ENCODE measurements at regions not wholly inside any gene's neighbourhood (a gene's known extent, or its start where the extent isn't known, plus 50 kb on each side); places are given as distances from the start of the nearest gene placed in this dataset.

DNA sequence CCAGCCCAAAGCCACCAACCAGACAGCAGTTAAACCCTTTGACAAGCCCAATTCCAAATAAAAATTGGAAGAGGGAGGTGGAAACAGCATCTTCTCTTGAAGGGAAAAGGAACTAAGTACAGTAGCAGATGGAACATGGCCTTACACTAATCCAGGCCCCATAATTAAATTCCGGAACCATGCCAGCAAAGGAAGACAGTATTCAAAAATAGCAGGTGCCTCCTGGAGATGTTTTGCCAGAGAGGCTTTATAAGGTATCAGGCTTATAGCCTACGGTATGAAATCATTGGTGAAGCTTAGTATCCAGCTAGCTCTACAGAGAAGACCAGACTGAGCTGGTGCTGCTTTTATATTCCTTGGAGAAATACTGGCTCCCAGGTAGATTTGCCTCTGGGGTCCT lies 344.1 kb upstream of the API5 start:
- H3K18ac ChIP-seq (ENCODE audit: low read depth in 1 of 2, low read length in 2 of 2): no peak overlapping the region
- H3K36me3 ChIP-seq (ENCODE audit: control insufficient read depth in 1 of 2, insufficient read depth in 2 of 2, low read depth in 1 of 2, low read length in 2 of 2): no peaks in the 10 kb centered on the region
- no peaks in the 10 kb centered on the region for H3K79me1 ChIP-seq (replicated peaks; ENCODE audit: low read length, poor library complexity, severe bottlenecking)
- H3K4me1 ChIP-seq (ENCODE audit: control insufficient read depth, insufficient read depth, low read depth, low read length): no peaks in the 10 kb centered on the region
- H4K91ac ChIP-seq (ENCODE audit: low read length): no peak overlapping the region
- H2AK5ac ChIP-seq (ENCODE audit: low read length, severe bottlenecking): no peak overlapping the region
- no peak overlapping the region for H3K4ac ChIP-seq (ENCODE audit: low read depth in 1 of 2, low read length in 2 of 2)
- H3K4me2 ChIP-seq (ENCODE audit: low read length, poor library complexity, severe bottlenecking): no peak overlapping the region
- H2BK15ac ChIP-seq (ENCODE audit: low read depth, poor library complexity, severe bottlenecking): no peak overlapping the region
- H4K8ac ChIP-seq (ENCODE audit: low read length): no peak overlapping the region
- H2AFZ ChIP-seq (ENCODE audit: low read depth, low read length): no peak overlapping the region
- no peak overlapping the region for H2BK120ac ChIP-seq (ENCODE audit: low read depth, low read length)
- 74% methylated on average over 2 of the region's 2 CpGs for WGBS
- H3K27ac ChIP-seq (ENCODE audit: low read length, poor library complexity, severe bottlenecking): no peak overlapping the region
- no peaks in the 10 kb centered on the region for H3K9me3 ChIP-seq (ENCODE audit: control insufficient read depth, low read length)
- H2BK12ac ChIP-seq (ENCODE audit: low read length in 2 of 2): no peak overlapping the region
- no peak for DNase-seq
- no peak overlapping the region for H3K9ac ChIP-seq (ENCODE audit: low read length)
- no peak overlapping the region for H3K14ac ChIP-seq (ENCODE audit: low read length in 2 of 2)
- no peak overlapping the region for H3K23ac ChIP-seq (ENCODE audit: low read length in 2 of 2)
- no peak overlapping the region for H3K4me3 ChIP-seq (ENCODE audit: insufficient read depth in 1 of 2, low read depth in 1 of 2, low read length in 2 of 2)
- H3K27me3 ChIP-seq (ENCODE audit: control insufficient read depth in 1 of 2, insufficient read depth in 1 of 2, low read length in 2 of 2): no peaks in the 10 kb centered on the region
- no peak overlapping the region for H2BK5ac ChIP-seq (ENCODE audit: low read depth, low read length, poor library complexity, severe bottlenecking)

DNA sequence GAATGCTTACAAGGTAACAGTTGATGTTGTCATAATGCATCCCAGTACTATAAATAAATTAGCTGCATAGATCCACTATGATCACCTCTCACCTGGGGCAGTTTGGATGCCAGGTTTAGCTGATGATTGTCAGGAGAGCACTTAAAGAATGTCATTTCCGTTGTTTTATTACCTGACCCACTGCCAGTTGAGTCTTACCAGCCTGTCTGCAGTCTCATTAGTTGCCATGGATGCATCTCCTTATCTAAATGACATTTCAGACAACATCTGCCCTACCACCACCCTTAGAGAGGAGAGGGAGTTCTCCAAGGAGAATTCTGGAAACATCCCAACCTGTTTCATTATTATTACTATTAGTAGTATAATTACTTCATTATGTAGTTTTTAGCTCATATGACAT lies 339.1 kb upstream of the API5 start:
- Histone ChIP-seq H3K9me3 (ENCODE audit: control insufficient read depth, low read length) (no peaks in the 10 kb centered on the region), H3K27me3 (ENCODE audit: control insufficient read depth in 1 of 2, insufficient read depth in 1 of 2, low read length in 2 of 2) (no peaks in the 10 kb centered on the region), H3K4ac (ENCODE audit: low read depth in 1 of 2, low read length in 2 of 2) (no peak overlapping the region), H2BK120ac (ENCODE audit: low read depth, low read length) (no peak overlapping the region), H3K79me1 (replicated peaks; ENCODE audit: low read length, poor library complexity, severe bottlenecking) (no peaks in the 10 kb centered on the region), H3K23ac (ENCODE audit: low read length in 2 of 2) (no peak overlapping the region), H2BK15ac (ENCODE audit: low read depth, poor library complexity, severe bottlenecking) (no peak overlapping the region), H2BK5ac (ENCODE audit: low read depth, low read length, poor library complexity, severe bottlenecking) (no peak overlapping the region), H3K4me2 (ENCODE audit: low read length, poor library complexity, severe bottlenecking) (no peak overlapping the region), H3K9ac (ENCODE audit: low read length) (no peak overlapping the region), H3K4me3 (ENCODE audit: insufficient read depth in 1 of 2, low read depth in 1 of 2, low read length in 2 of 2) (no peak overlapping the region), H3K4me1 (ENCODE audit: control insufficient read depth, insufficient read depth, low read depth, low read length) (no peaks in the 10 kb centered on the region), H3K27ac (ENCODE audit: low read length, poor library complexity, severe bottlenecking) (no peak overlapping the region), H3K18ac (ENCODE audit: low read depth in 1 of 2, low read length in 2 of 2) (no peak overlapping the region), H2BK12ac (ENCODE audit: low read length in 2 of 2) (no peak overlapping the region), H3K36me3 (ENCODE audit: control insufficient read depth in 1 of 2, insufficient read depth in 2 of 2, low read depth in 1 of 2, low read length in 2 of 2) (no peaks in the 10 kb centered on the region), H4K8ac (ENCODE audit: low read length) (no peak overlapping the region), H4K91ac (ENCODE audit: low read length) (no peak overlapping the region), H2AFZ (ENCODE audit: low read depth, low read length) (no peak overlapping the region), H3K14ac (ENCODE audit: low read length in 2 of 2) (no peak overlapping the region), H2AK5ac (ENCODE audit: low read length, severe bottlenecking) (no peak overlapping the region)
- no peak for DNase-seq
- 0% methylated on average over 1 of the region's 1 CpG for WGBS

DNA sequence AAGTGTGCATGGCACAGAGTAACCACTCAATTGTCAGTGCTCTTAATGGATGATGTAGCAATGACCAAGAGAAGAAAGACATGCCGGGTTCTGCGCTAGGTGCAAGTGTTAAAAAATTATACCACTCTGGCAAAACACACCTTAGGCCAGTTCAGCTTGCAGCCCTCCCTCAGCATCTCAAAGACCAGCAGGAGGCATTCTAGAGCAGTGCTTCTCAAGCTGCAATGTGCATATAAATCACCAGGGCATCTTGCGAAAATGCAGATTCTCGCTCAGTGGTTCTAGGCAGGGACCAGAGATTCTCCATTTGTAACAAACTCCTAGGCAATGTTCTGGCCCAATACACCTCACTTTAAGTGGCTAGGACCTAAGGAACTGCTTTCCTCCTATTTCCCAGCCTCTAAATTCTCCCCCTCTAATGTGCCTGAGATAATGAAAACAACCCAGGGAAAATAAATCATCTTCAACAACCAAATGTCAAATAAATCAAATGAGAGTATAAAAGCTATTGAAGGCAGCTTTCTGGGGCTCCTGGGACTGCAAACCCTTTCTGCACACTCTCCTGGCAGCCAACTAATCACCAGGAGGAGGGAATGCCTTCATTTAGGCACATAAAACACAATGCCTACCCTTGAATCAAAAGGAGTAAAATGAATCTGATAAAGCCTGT lies 337.2 kb upstream of the API5 start:
- Histone ChIP-seq H3K18ac (ENCODE audit: low read depth in 1 of 2, low read length in 2 of 2) (no peak overlapping the region), H3K27me3 (ENCODE audit: control insufficient read depth in 1 of 2, insufficient read depth in 1 of 2, low read length in 2 of 2) (no peaks in the 10 kb centered on the region), H2AK5ac (ENCODE audit: low read length, severe bottlenecking) (no peak overlapping the region), H4K91ac (ENCODE audit: low read length) (no peak overlapping the region), H3K4me1 (ENCODE audit: control insufficient read depth, insufficient read depth, low read depth, low read length) (no peaks in the 10 kb centered on the region), H3K36me3 (ENCODE audit: control insufficient read depth in 1 of 2, insufficient read depth in 2 of 2, low read depth in 1 of 2, low read length in 2 of 2) (no peaks in the 10 kb centered on the region), H3K14ac (ENCODE audit: low read length in 2 of 2) (no peak overlapping the region), H3K4me3 (ENCODE audit: insufficient read depth in 1 of 2, low read depth in 1 of 2, low read length in 2 of 2) (no peak overlapping the region), H2AFZ (ENCODE audit: low read depth, low read length) (no peak overlapping the region), H2BK15ac (ENCODE audit: low read depth, poor library complexity, severe bottlenecking) (no peak overlapping the region), H3K79me1 (replicated peaks; ENCODE audit: low read length, poor library complexity, severe bottlenecking) (no peaks in the 10 kb centered on the region), H3K4ac (ENCODE audit: low read depth in 1 of 2, low read length in 2 of 2) (no peak overlapping the region), H3K4me2 (ENCODE audit: low read length, poor library complexity, severe bottlenecking) (no peak overlapping the region), H2BK12ac (ENCODE audit: low read length in 2 of 2) (no peak overlapping the region), H2BK120ac (ENCODE audit: low read depth, low read length) (no peak overlapping the region), H4K8ac (ENCODE audit: low read length) (no peak overlapping the region), H3K23ac (ENCODE audit: low read length in 2 of 2) (no peak overlapping the region), H2BK5ac (ENCODE audit: low read depth, low read length, poor library complexity, severe bottlenecking) (no peak overlapping the region), H3K9me3 (ENCODE audit: control insufficient read depth, low read length) (no peaks in the 10 kb centered on the region), H3K9ac (ENCODE audit: low read length) (no peak overlapping the region), H3K27ac (ENCODE audit: low read length, poor library complexity, severe bottlenecking) (no peak overlapping the region)
- WGBS: 87% methylated on average over 4 of the region's 4 CpGs
- DNase-seq: no peak

DNA sequence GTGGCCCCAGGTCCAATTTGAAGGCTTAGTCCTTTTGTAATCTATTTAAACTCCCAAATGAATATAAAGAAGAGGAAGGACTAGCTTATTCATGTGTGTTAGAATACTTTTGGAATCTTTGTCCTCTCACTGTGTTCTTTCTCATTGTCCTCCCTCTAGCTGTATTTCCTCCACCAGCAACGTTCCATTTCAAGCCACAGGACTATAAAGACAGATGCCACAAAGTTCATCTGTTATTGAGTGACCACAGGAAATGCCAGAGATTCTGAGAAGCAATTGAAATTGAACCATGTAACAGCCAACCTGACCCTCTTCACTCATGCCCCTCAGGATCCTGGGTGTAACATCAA lies 336.6 kb upstream of the API5 start:
- no peaks in the 10 kb centered on the region for H3K27me3 ChIP-seq (ENCODE audit: control insufficient read depth in 1 of 2, insufficient read depth in 1 of 2, low read length in 2 of 2)
- H3K4me1 ChIP-seq (ENCODE audit: control insufficient read depth, insufficient read depth, low read depth, low read length): no peaks in the 10 kb centered on the region
- no peak overlapping the region for H2BK15ac ChIP-seq (ENCODE audit: low read depth, poor library complexity, severe bottlenecking)
- WGBS: 0% methylated on average over 1 of the region's 1 CpG
- no peaks in the 10 kb centered on the region for H3K36me3 ChIP-seq (ENCODE audit: control insufficient read depth in 1 of 2, insufficient read depth in 2 of 2, low read depth in 1 of 2, low read length in 2 of 2)
- H2AFZ ChIP-seq (ENCODE audit: low read depth, low read length): no peak overlapping the region
- H3K9me3 ChIP-seq (ENCODE audit: control insufficient read depth, low read length): no peaks in the 10 kb centered on the region
- no peak overlapping the region for H3K4me2 ChIP-seq (ENCODE audit: low read length, poor library complexity, severe bottlenecking)
- no peak for DNase-seq
- H3K18ac ChIP-seq (ENCODE audit: low read depth in 1 of 2, low read length in 2 of 2): no peak overlapping the region
- no peak overlapping the region for H2BK120ac ChIP-seq (ENCODE audit: low read depth, low read length)
- no peak overlapping the region for H3K14ac ChIP-seq (ENCODE audit: low read length in 2 of 2)
- H2BK12ac ChIP-seq (ENCODE audit: low read length in 2 of 2): no peak overlapping the region
- no peak overlapping the region for H3K4ac ChIP-seq (ENCODE audit: low read depth in 1 of 2, low read length in 2 of 2)
- H2AK5ac ChIP-seq (ENCODE audit: low read length, severe bottlenecking): no peak overlapping the region
- no peaks in the 10 kb centered on the region for H3K79me1 ChIP-seq (replicated peaks; ENCODE audit: low read length, poor library complexity, severe bottlenecking)
- H3K4me3 ChIP-seq (ENCODE audit: insufficient read depth in 1 of 2, low read depth in 1 of 2, low read length in 2 of 2): no peak overlapping the region
- no peak overlapping the region for H4K91ac ChIP-seq (ENCODE audit: low read length)
- no peak overlapping the region for H3K23ac ChIP-seq (ENCODE audit: low read length in 2 of 2)
- no peak overlapping the region for H3K9ac ChIP-seq (ENCODE audit: low read length)
- no peak overlapping the region for H3K27ac ChIP-seq (ENCODE audit: low read length, poor library complexity, severe bottlenecking)
- no peak overlapping the region for H2BK5ac ChIP-seq (ENCODE audit: low read depth, low read length, poor library complexity, severe bottlenecking)
- no peak overlapping the region for H4K8ac ChIP-seq (ENCODE audit: low read length)

Measured in mesenchymal stem cell (in vitro differentiated cells and primary cell).